ENCODE measurements at regions not wholly inside any gene's neighbourhood (a gene's known extent, or its start where the extent isn't known, plus 50 kb on each side); places are given as distances from the start of the nearest gene placed in this dataset.

DNA sequence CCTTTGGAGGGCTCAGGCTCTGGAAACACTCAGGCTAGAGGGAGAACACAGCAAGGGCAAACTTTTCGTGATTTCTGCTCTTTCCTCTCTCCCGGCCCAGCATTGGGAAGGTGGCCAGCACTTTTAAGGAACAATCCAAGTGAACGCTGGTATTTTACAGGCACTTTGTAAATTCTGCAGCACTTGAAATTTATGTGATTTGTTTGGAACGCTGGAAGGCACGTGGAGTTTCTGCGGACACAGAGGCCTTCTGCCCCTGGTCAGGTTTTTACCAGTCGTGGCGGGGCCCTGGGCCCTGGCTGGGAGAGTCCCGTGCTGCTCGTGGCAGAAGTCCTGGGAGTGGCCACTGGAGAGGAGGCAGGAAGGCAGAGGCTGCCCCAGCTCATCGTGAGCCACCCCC, 188.6 kb downstream of the ENGASE start:
- H3K4me3 ChIP-seq (replicated peaks; ENCODE audit: low read depth, low read length): no peak overlapping the region
- no peak for DNase-seq (ENCODE audit: low read depth)
- TF ChIP-seq, protein P1, sequence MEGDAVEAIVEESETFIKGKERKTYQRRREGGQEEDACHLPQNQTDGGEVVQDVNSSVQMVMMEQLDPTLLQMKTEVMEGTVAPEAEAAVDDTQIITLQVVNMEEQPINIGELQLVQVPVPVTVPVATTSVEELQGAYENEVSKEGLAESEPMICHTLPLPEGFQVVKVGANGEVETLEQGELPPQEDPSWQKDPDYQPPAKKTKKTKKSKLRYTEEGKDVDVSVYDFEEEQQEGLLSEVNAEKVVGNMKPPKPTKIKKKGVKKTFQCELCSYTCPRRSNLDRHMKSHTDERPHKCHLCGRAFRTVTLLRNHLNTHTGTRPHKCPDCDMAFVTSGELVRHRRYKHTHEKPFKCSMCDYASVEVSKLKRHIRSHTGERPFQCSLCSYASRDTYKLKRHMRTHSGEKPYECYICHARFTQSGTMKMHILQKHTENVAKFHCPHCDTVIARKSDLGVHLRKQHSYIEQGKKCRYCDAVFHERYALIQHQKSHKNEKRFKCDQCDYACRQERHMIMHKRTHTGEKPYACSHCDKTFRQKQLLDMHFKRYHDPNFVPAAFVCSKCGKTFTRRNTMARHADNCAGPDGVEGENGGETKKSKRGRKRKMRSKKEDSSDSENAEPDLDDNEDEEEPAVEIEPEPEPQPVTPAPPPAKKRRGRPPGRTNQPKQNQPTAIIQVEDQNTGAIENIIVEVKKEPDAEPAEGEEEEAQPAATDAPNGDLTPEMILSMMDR (IDR thresholded peaks at IDR 0.05; ENCODE audit: low read length, missing control alignments): no peak

DNA sequence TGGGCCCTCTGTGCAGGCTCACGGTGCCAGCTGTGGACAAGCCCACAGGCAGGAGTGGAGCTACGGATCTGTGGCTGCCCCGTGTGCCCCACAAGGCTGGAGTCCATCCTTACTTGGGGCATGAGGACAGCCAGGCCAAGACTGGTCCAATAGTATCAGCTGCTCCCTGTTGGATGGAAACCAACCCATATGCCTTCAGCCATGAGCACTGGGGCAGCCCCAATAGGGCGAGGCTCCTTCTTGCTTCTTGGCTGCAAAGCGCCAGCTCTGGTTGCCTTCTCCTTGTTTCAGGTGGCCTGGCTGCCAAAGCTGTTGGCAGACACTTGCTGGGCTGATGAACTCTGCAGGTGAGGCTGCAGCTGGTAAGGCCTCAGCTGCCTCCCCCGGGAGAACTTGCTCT, 188.0 kb downstream of the ENGASE start:
- no peak overlapping the region for H3K4me3 ChIP-seq (replicated peaks; ENCODE audit: low read depth, low read length)
- TF ChIP-seq, protein P1 (IDR thresholded peaks at IDR 0.05; ENCODE audit: low read length, missing control alignments): no peak
- DNase-seq (ENCODE audit: low read depth): no peak

GRCh38 chr17:79261355-79262072, 186.9 kb downstream of the ENGASE start:
- H3K4me3 ChIP-seq (replicated peaks; ENCODE audit: low read depth, low read length): no peak overlapping the region
- DNase-seq (ENCODE audit: low read depth): no peak
- TF ChIP-seq, protein P1 (IDR thresholded peaks at IDR 0.05; ENCODE audit: low read length, missing control alignments): no peak

- DNase-seq (ENCODE audit: low read depth): no peak
- TF ChIP-seq, protein P1 (IDR thresholded peaks at IDR 0.05; ENCODE audit: low read length, missing control alignments): no peak
- H3K4me3 ChIP-seq (replicated peaks; ENCODE audit: low read depth, low read length): no peak overlapping the region
These were observed 184.2 kb downstream of the ENGASE start for GRCh38 chr17:79258843-79259242.

GRCh38 chr17:79258041-79258440, 183.4 kb downstream of the ENGASE start:
- H3K4me3 ChIP-seq (replicated peaks; ENCODE audit: low read depth, low read length): no peak overlapping the region
- TF ChIP-seq, protein P1 (IDR thresholded peaks at IDR 0.05; ENCODE audit: low read length, missing control alignments): no peak
- no peak for DNase-seq (ENCODE audit: low read depth)

DNA sequence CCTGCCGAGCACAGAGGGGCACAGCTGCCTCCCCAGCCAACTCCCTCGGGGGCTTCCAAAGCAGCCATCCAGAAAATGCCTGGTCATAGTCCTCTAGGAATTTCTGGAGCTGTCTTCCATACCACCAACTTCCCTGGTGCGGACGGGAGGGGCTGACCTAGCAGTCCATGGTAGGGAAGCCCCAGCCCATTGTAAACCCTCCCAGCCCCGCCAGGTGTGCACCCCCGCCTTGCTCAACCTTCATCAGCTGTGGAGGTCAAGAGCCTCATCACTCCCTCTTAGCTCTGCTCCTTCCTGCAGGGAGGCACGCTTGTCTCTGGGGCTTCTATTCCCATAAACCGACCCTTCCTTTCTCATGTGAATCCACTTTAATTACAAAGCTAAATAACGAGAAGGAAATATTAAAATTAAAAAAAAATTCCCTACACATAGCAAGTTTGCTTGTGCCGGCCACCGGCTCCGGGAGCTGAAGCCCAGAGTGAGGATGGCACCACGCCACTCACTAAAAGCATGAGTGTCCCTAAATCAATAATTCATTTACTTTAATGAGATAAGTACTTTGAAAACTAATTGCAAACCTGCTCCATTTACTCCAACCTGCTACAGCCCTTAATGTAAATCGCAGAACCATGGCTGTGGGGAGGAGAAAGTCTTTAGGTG, 181.4 kb downstream of the ENGASE start:
- no peak for DNase-seq (ENCODE audit: low read depth)
- TF ChIP-seq, protein P1 (IDR thresholded peaks at IDR 0.05; ENCODE audit: low read length, missing control alignments): no peak
- no peak overlapping the region for H3K4me3 ChIP-seq (replicated peaks; ENCODE audit: low read depth, low read length)

Measured in fibroblast of pulmonary artery (primary cell).